ENCODE measurements at regions not wholly inside any gene's neighbourhood (a gene's known extent, or its start where the extent isn't known, plus 50 kb on each side); places are given as distances from the start of the nearest gene placed in this dataset.

GRCh38 chr13:84525865-84526264 lies 643.6 kb upstream of the SLITRK1 start:
- H3K9me3 ChIP-seq: peaks cover 0 to 3% (median 0%) of the 10 kb centered on the region in 12 donors
- H3K27ac ChIP-seq: no peak overlapping the region
- intact Hi-C loops (cut with DNase I): no loop called here
- TF ChIP-seq POLR2A (IDR thresholded peaks at IDR 0.05) (no peak), CTCF (IDR thresholded peaks at IDR 0.05) (no peak)
- H3K4me3 ChIP-seq: no peak overlapping the region
- ATAC-seq: no peak
- H3K4me1 ChIP-seq: no peaks in the 10 kb centered on the region
- DNase-seq: no peak
- no peaks in the 10 kb centered on the region for H3K27me3 ChIP-seq
- H3K36me3 ChIP-seq: no peaks in the 10 kb centered on the region

- WGBS, 4 donors: 51 to 72% (median 62%) methylated on average over 3 of the region's 3 CpGs
- no peak for DNase-seq
- no peak overlapping the region for H3K4me3 ChIP-seq
- no peak for TF ChIP-seq POLR2A (IDR thresholded peaks at IDR 0.05)
- no peak for TF ChIP-seq CTCF (IDR thresholded peaks at IDR 0.05)
- ATAC-seq: no peak
- H3K9me3 ChIP-seq: peaks cover 0 to 3% (median 0%) of the 10 kb centered on the region in 12 donors
- intact Hi-C loops (cut with DNase I): no loop called here
- no peaks in the 10 kb centered on the region for H3K27me3 ChIP-seq
- H3K36me3 ChIP-seq: no peaks in the 10 kb centered on the region
- no peaks in the 10 kb centered on the region for H3K4me1 ChIP-seq
- H3K27ac ChIP-seq: no peak overlapping the region
Measured at GRCh38 chr13:84524586-84524985, 642.3 kb upstream of the SLITRK1 start.

GRCh38 chr13:84500016-84500415 lies 617.7 kb upstream of the SLITRK1 start:
- Histone ChIP-seq H3K27me3 (no peaks in the 10 kb centered on the region), H3K9me3 (peaks cover 0 to 9% (median 0%) of the 10 kb centered on the region in 12 donors), H3K4me1 (no peaks in the 10 kb centered on the region), H3K27ac (no peak overlapping the region), H3K36me3 (no peaks in the 10 kb centered on the region), H3K4me3 (no peak overlapping the region)
- 51 to 68% (median 57%) methylated on average over 1 of the region's 1 CpG for WGBS, 4 donors
- no peak for DNase-seq
- intact Hi-C loops (cut with DNase I): no loop called here
- TF ChIP-seq CTCF (IDR thresholded peaks at IDR 0.05): no peak
- no peak for TF ChIP-seq POLR2A (IDR thresholded peaks at IDR 0.05)
- no peak for ATAC-seq

GRCh38 chr13:84497613-84498012 lies 615.3 kb upstream of the SLITRK1 start:
- H3K27ac ChIP-seq: no peak overlapping the region
- H3K4me3 ChIP-seq: no peak overlapping the region
- H3K36me3 ChIP-seq: no peaks in the 10 kb centered on the region
- no peak for ATAC-seq
- TF ChIP-seq POLR2A (IDR thresholded peaks at IDR 0.05) (no peak), CTCF (IDR thresholded peaks at IDR 0.05) (no peak)
- H3K9me3 ChIP-seq: peaks cover 0 to 9% (median 0%) of the 10 kb centered on the region in 12 donors
- WGBS, 4 donors: 76 to 81% (median 80%) methylated on average over 5 of the region's 5 CpGs
- no peak for DNase-seq
- no peaks in the 10 kb centered on the region for H3K27me3 ChIP-seq
- intact Hi-C loops (cut with DNase I): no loop called here
- H3K4me1 ChIP-seq: no peaks in the 10 kb centered on the region
